GM13977 (cell line): ENCODE measurements at regions not wholly inside any gene's neighbourhood (a gene's known extent, or its start where the extent isn't known, plus 50 kb on each side); places are given as distances from the start of the nearest gene placed in this dataset.

Source experiments
- DNase-seq: peaks from one replicate; pipeline ENCODE4 v3.0.0; 2012; ENCODE audit warnings: low spot score
- CTCF ChIP-seq: IDR thresholded peaks from 2 replicates; pipeline ENCODE4 v1.5.1; 2012; ENCODE audit warnings: mild to moderate bottlenecking, control low read depth; ENCODE audit not compliant: insufficient read depth; ENCODE audit errors: extremely low read depth, missing control alignments
- in situ Hi-C: fragments of 300-500 bp; cut with MboI; formaldehyde crosslinking; loops from one replicate; pipeline ENCODE4 v1.12.0; 2022; ENCODE audit warnings: low sequenced_read_pairs, low pct_unique_long_range_greater_than_20kb, mixed read lengths, inconsistent platforms; ENCODE audit not compliant: unreplicated experiment

GRCh38 chr2:239566162-239566994 lies 165.6 kb upstream of the HDAC4 start:
- no peak for DNase-seq
- no peak for TF ChIP-seq CTCF
- in situ Hi-C loops = no loop called here

GRCh38 chr2:239564587-239564986 lies 163.8 kb upstream of the HDAC4 start:
- no peak for DNase-seq
- no peak for TF ChIP-seq CTCF
- in situ Hi-C loops = no loop called here

- in situ Hi-C loops = no loop called here
- no peak for DNase-seq
- no peak for TF ChIP-seq CTCF
Observed at GRCh38 chr2:239563561-239563960, 162.7 kb upstream of the HDAC4 start.

- no peak for TF ChIP-seq CTCF
- in situ Hi-C loops = no loop called here
- DNase-seq = no peak
Observed at GRCh38 chr2:239561446-239562001, 160.7 kb upstream of the HDAC4 start.

GRCh38 chr2:239559417-239560261 lies 158.8 kb upstream of the HDAC4 start:
- no peak for TF ChIP-seq CTCF
- no peak for DNase-seq
- in situ Hi-C loops = no loop called here

- TF ChIP-seq CTCF = no peak
- in situ Hi-C loops = no loop called here
Observed at GRCh38 chr2:239558661-239559060, 157.8 kb upstream of the HDAC4 start.

More at GRCh38 chr2:239558661-239559060, 157.8 kb upstream of the HDAC4 start:
- DNase-seq = no peak
